ENCODE measurements at regions not wholly inside any gene's neighbourhood (a gene's known extent, or its start where the extent isn't known, plus 50 kb on each side); places are given as distances from the start of the nearest gene placed in this dataset.

DNA sequence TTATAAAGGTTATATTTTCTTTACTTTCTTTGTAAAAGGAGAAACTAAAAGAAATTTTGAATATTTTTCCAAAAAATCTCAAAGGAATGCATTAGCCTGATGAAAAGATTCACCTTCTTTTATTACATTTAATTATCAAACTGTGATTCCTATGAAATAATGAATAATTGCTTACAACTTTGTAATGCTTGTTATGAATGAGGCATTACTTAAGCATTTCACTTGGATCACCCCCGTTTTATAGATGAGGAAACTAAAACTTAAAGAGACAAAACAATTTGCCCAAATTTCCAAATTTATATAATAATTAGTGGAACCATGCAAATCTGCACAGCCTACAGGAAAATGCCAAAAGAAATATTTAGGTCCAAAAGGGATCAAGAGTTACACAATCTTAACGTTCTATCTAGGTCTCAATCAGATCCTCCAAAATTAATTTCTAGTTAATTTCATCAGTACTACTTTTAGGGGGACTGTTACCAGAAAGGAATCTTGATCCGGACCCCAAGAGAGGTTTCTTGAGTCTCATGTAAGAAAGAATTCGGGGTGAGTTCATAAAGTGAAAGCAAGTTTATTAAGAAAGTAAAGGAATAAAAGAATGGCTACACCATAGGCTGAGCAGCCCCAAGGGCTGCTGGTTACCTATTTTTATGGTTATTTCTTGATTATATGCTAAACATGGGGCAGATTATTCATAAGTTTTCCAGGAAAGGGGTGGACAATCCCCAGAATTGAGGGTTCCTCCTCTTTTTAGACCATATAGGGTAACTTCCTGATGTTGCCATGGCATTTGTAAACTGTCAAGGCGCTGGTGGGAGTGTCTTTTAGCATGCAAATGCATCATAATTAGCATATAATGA lies 288.0 kb downstream of the ADGB start:
- H3K36me3 ChIP-seq (ENCODE audit: insufficient read depth, low read length): no peaks in the 10 kb centered on the region
- no TSS peak for BruUV-seq (replicated peaks)
- no peak for TF ChIP-seq EZH2phosphoT487 (IDR thresholded peaks at IDR 0.05; ENCODE audit: borderline replicate concordance, low read depth, low read length)
- no peaks in the 10 kb centered on the region for H3K79me2 ChIP-seq (ENCODE audit: insufficient read depth, low read depth, low read length)
- H3K4me3 ChIP-seq (ENCODE audit: low read depth, low read length, poor library complexity, severe bottlenecking): no peak overlapping the region
- no peaks in the 10 kb centered on the region for H3K9me3 ChIP-seq (ENCODE audit: low read length)
- ChIA-PET CTCF (ENCODE audit: unreplicated experiment) (no interaction called here), POLR2A (no interaction called here)
- no peak overlapping the region for H3K27ac ChIP-seq (ENCODE audit: low read depth, low read length, poor library complexity, severe bottlenecking)
- intact Hi-C loops (cut with micrococcal nuclease; ENCODE audit: unreplicated experiment): no loop called here
- H2AFZ ChIP-seq (ENCODE audit: low read length): no peak overlapping the region
- no peaks in the 10 kb centered on the region for H4K20me1 ChIP-seq (ENCODE audit: insufficient read depth, low read length)
- DNase-seq (ENCODE audit: low spot score): no peak
- H3K4me1 ChIP-seq (ENCODE audit: insufficient read depth, low read length, poor library complexity, severe bottlenecking): no peaks in the 10 kb centered on the region
- H3K4me2 ChIP-seq (ENCODE audit: low read length): no peak overlapping the region
- no peaks in the 10 kb centered on the region for H3K9me2 ChIP-seq (ENCODE audit: insufficient read depth, low read length)

DNA sequence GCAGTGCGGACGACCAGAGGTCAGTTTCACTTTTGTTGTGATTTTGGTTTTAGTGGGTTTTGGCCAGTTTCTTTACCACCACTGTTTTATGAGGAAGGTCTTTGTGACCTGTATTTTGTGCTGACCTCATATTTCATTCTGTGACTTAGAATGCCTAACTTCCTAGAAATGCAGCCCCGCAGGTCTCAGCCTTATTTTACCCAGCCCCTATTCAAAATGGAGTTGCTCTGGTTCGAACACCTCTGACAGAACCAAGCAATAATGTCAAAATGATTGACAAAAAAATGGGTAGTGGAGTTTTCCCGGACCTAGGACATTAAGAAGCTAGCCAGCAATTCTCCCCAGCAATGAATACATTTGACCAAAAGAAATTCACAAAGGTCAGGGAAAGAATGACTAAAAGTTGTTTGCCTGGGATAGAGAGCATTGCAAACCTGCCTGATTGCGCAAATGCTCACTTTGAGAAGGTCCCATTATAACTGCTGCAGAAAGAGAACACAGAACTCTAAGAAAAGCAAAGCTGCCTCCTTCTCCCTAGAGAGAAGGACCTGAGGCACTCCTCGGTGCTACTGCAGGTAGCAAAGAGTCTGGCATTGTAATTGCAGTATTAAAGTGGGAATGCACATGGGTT lies 288.8 kb downstream of the ADGB start:
- H3K4me2 ChIP-seq (ENCODE audit: low read length): no peak overlapping the region
- no peaks in the 10 kb centered on the region for H4K20me1 ChIP-seq (ENCODE audit: insufficient read depth, low read length)
- H3K9me3 ChIP-seq (ENCODE audit: low read length): no peaks in the 10 kb centered on the region
- no peaks in the 10 kb centered on the region for H3K9me2 ChIP-seq (ENCODE audit: insufficient read depth, low read length)
- ChIA-PET POLR2A (no interaction called here), CTCF (ENCODE audit: unreplicated experiment) (no interaction called here)
- no peaks in the 10 kb centered on the region for H3K79me2 ChIP-seq (ENCODE audit: insufficient read depth, low read depth, low read length)
- BruUV-seq (replicated peaks): no TSS peak
- TF ChIP-seq EZH2phosphoT487 (IDR thresholded peaks at IDR 0.05; ENCODE audit: borderline replicate concordance, low read depth, low read length): no peak
- TF ChIP-seq, protein P1, sequence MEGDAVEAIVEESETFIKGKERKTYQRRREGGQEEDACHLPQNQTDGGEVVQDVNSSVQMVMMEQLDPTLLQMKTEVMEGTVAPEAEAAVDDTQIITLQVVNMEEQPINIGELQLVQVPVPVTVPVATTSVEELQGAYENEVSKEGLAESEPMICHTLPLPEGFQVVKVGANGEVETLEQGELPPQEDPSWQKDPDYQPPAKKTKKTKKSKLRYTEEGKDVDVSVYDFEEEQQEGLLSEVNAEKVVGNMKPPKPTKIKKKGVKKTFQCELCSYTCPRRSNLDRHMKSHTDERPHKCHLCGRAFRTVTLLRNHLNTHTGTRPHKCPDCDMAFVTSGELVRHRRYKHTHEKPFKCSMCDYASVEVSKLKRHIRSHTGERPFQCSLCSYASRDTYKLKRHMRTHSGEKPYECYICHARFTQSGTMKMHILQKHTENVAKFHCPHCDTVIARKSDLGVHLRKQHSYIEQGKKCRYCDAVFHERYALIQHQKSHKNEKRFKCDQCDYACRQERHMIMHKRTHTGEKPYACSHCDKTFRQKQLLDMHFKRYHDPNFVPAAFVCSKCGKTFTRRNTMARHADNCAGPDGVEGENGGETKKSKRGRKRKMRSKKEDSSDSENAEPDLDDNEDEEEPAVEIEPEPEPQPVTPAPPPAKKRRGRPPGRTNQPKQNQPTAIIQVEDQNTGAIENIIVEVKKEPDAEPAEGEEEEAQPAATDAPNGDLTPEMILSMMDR (conservative IDR thresholded peaks at IDR 0.05; ENCODE audit: low read length): no peak
- no peaks in the 10 kb centered on the region for H3K4me1 ChIP-seq (ENCODE audit: insufficient read depth, low read length, poor library complexity, severe bottlenecking)
- H2AFZ ChIP-seq (ENCODE audit: low read length): no peak overlapping the region
- H3K4me3 ChIP-seq (ENCODE audit: low read depth, low read length, poor library complexity, severe bottlenecking): no peak overlapping the region
- H3K27ac ChIP-seq (ENCODE audit: low read depth, low read length, poor library complexity, severe bottlenecking): no peak overlapping the region
- intact Hi-C loops (cut with micrococcal nuclease; ENCODE audit: unreplicated experiment): no loop called here
- DNase-seq (ENCODE audit: low spot score): no peak
- no peaks in the 10 kb centered on the region for H3K36me3 ChIP-seq (ENCODE audit: insufficient read depth, low read length)

DNA sequence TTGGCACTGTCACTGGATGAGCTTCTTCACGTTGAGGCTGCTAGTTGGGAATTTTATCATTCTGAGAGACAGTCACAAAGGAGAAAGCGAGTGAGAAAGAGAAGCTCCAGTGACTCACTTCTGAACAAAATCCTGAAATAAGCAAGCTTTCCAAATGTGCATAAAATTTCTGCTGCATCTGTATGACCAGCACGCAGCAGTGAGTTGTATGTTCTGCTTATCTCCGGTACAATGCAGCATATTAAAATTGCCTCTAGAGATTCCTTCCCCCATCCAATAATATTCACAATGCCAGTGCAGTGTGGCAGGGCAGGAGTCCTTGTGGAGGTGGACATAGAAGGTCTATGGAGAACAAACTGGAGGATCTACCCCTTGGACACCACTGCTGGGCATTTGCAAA lies 290.5 kb downstream of the ADGB start:
- no peak for TF ChIP-seq EZH2phosphoT487 (IDR thresholded peaks at IDR 0.05; ENCODE audit: borderline replicate concordance, low read depth, low read length)
- TF ChIP-seq, protein P1 (conservative IDR thresholded peaks at IDR 0.05; ENCODE audit: low read length): no peak
- no TSS peak for BruUV-seq (replicated peaks)
- Histone ChIP-seq H3K9me2 (ENCODE audit: insufficient read depth, low read length) (no peaks in the 10 kb centered on the region), H3K4me1 (ENCODE audit: insufficient read depth, low read length, poor library complexity, severe bottlenecking) (no peaks in the 10 kb centered on the region), H3K4me2 (ENCODE audit: low read length) (no peak overlapping the region), H3K79me2 (ENCODE audit: insufficient read depth, low read depth, low read length) (no peaks in the 10 kb centered on the region), H2AFZ (ENCODE audit: low read length) (no peak overlapping the region), H3K27ac (ENCODE audit: low read depth, low read length, poor library complexity, severe bottlenecking) (no peak overlapping the region), H3K36me3 (ENCODE audit: insufficient read depth, low read length) (no peaks in the 10 kb centered on the region), H3K9me3 (ENCODE audit: low read length) (no peaks in the 10 kb centered on the region), H3K4me3 (ENCODE audit: low read depth, low read length, poor library complexity, severe bottlenecking) (no peak overlapping the region), H4K20me1 (ENCODE audit: insufficient read depth, low read length) (no peaks in the 10 kb centered on the region)
- intact Hi-C loops (cut with micrococcal nuclease; ENCODE audit: unreplicated experiment): no loop called here
- no peak for DNase-seq (ENCODE audit: low spot score)
- POLR2A ChIA-PET: interaction anchor here (0.7 kb wide), 1 partner anchor 10 kb away, joined by 3 read pairs; no protein-coding TSS in a partner anchor
- CTCF ChIA-PET (ENCODE audit: unreplicated experiment): no interaction called here
